Progenitor cell of endocrine pancreas (in vitro differentiated cells): ENCODE measurements at regions not wholly inside any gene's neighbourhood (a gene's known extent, or its start where the extent isn't known, plus 50 kb on each side); places are given as distances from the start of the nearest gene placed in this dataset.

Source experiments
- DNase-seq: peaks from one replicate; pipeline ENCODE4 v3.0.0; 2021; ENCODE audit warnings: low spot score; ENCODE audit not compliant: unreplicated experiment
- H3K27ac Mint-ChIP-seq: 2 replicates; pipeline ENCODE4 v1.8.0; 2021; ENCODE audit warnings: mild to moderate bottlenecking, moderate library complexity, mixed read lengths
- H3K27me3 Mint-ChIP-seq: 2 replicates; pipeline ENCODE4 v1.8.0; 2021; ENCODE audit warnings: mixed read lengths
- H3K36me3 Mint-ChIP-seq: 2 replicates; pipeline ENCODE4 v1.8.0; 2022; ENCODE audit warnings: mixed read lengths; ENCODE audit not compliant: insufficient read depth
- H3K4me1 Mint-ChIP-seq: 2 replicates; pipeline ENCODE4 v1.8.0; 2021; ENCODE audit warnings: low read depth, mixed read lengths
- H3K4me3 Mint-ChIP-seq: 2 replicates; pipeline ENCODE4 v1.8.0; 2021; ENCODE audit warnings: low read depth, mild to moderate bottlenecking, moderate library complexity, mixed read lengths
- H3K9me3 Mint-ChIP-seq: 2 replicates; pipeline ENCODE4 v1.8.0; 2021; ENCODE audit warnings: low read depth, mixed read lengths
- CTCF ChIP-seq: fragments of 200-600 bp; sonication (generic); IDR thresholded peaks from one replicate; pipeline ENCODE4 v1.5.0; 2021; ENCODE audit warnings: antibody characterized with exemption, mild to moderate bottlenecking; ENCODE audit not compliant: unreplicated experiment

- Mint-ChIP-seq H3K36me3 (peaks cover 4% of the 10 kb centered on the region), H3K9me3 (peaks cover 32% of the 10 kb centered on the region), H3K4me1 (no peaks in the 10 kb centered on the region), H3K27ac (no peak overlapping the region), H3K27me3 (no peaks in the 10 kb centered on the region), H3K4me3 (no peak overlapping the region)
- DNase-seq, result no peak
- TF ChIP-seq CTCF, result no peak
Observed at GRCh38 chr6:145178391-145178790, 556.9 kb downstream of the EPM2A start.

GRCh38 chr6:145187491-145188206 is 547.7 kb downstream of the EPM2A start:
- Mint-ChIP-seq H3K36me3 (peaks cover 5% of the 10 kb centered on the region), H3K27ac (no peak overlapping the region), H3K4me1 (peaks cover 17% of the 10 kb centered on the region), H3K27me3 (no peaks in the 10 kb centered on the region), H3K4me3 (no peak overlapping the region), H3K9me3 (peaks cover 14% of the 10 kb centered on the region)
- TF ChIP-seq CTCF, result no peak
- DNase-seq, result no peak

- H3K4me1 Mint-ChIP-seq, result peaks cover 21% of the 10 kb centered on the region
- no peaks in the 10 kb centered on the region for H3K27me3 Mint-ChIP-seq
- DNase-seq, result no peak
- H3K4me3 Mint-ChIP-seq, result no peak overlapping the region
- H3K9me3 Mint-ChIP-seq, result peaks cover 5% of the 10 kb centered on the region
- no peak for TF ChIP-seq CTCF
- no peaks in the 10 kb centered on the region for H3K36me3 Mint-ChIP-seq
- H3K27ac Mint-ChIP-seq, result peak overlapping the region; percentile 83
Observed at GRCh38 chr6:145189836-145190235, 545.5 kb downstream of the EPM2A start.

GRCh38 chr6:145194389-145194788 is 540.9 kb downstream of the EPM2A start:
- Mint-ChIP-seq H3K9me3 (peaks cover 6% of the 10 kb centered on the region), H3K27ac (no peak overlapping the region), H3K4me3 (no peak overlapping the region), H3K4me1 (peaks cover 38% of the 10 kb centered on the region), H3K27me3 (no peaks in the 10 kb centered on the region), H3K36me3 (peaks cover 2% of the 10 kb centered on the region)
- DNase-seq, result no peak
- TF ChIP-seq CTCF, result no peak

GRCh38 chr6:145199961-145200360 is 535.4 kb downstream of the EPM2A start:
- Mint-ChIP-seq H3K27ac (peak overlapping the region; percentile 74), H3K4me3 (no peak overlapping the region), H3K9me3 (peaks cover 6% of the 10 kb centered on the region), H3K27me3 (no peaks in the 10 kb centered on the region), H3K36me3 (peaks cover 2% of the 10 kb centered on the region), H3K4me1 (peaks cover 49% of the 10 kb centered on the region)
- DNase-seq, result no peak
- TF ChIP-seq CTCF, result no peak
